Vagina (tissue), 2 donors: ENCODE measurements at regions not wholly inside any gene's neighbourhood (a gene's known extent, or its start where the extent isn't known, plus 50 kb on each side); places are given as distances from the start of the nearest gene placed in this dataset.

ENCODE experiments used
- DNase-seq, 2 donors: peaks; one replicate each; pipeline ENCODE4 v3.0.0-alpha.2; 2017; ENCODE audit errors: extremely low spot score in 2 of 2
- H3K27ac ChIP-seq: fragments of 200-600 bp; sonication (generic); one replicate; pipeline ENCODE4 v1.5.1; 2019
- H3K27me3 ChIP-seq: fragments of 200-600 bp; sonication (generic); one replicate; pipeline ENCODE4 v1.5.1; 2019
- H3K36me3 ChIP-seq, 2 donors: fragments of 200-600 bp; sonication (generic); one replicate each; pipeline ENCODE4 v1.5.1; 2017 to 2019
- H3K4me1 ChIP-seq: fragments of 200-600 bp; sonication (generic); one replicate; pipeline ENCODE4 v1.5.1; 2019
- H3K4me3 ChIP-seq, 2 donors: fragments of 200-600 bp; sonication (generic); 1 replicate in 1 of 2; 2 replicates in 1 of 2; pipeline ENCODE4 v1.5.1; 2016 to 2019
- H3K9me3 ChIP-seq: fragments of 200-600 bp; sonication (generic); one replicate; pipeline ENCODE4 v1.5.1; 2019
- CTCF ChIP-seq, 3 experiments: fragments of 450-650 bp in 2 of 3; fragments of 200-600 bp in 1 of 3; sonication (generic) in 1 of 3; IDR thresholded peaks; one replicate each; pipeline ENCODE4 v1.5.1; 2017 to 2019; ENCODE audit warnings: antibody characterized with exemption in 3 of 3, mild to moderate bottlenecking in 2 of 3, moderate library complexity in 2 of 3
- POLR2A ChIP-seq, 2 donors: fragments of 450-650 bp; IDR thresholded peaks; one replicate each; pipeline ENCODE4 v1.6.1; 2017; ENCODE audit warnings: antibody characterized with exemption in 2 of 2, mild to moderate bottlenecking in 2 of 2, moderate library complexity in 2 of 2
- POLR2AphosphoS5 ChIP-seq, 2 donors: sonication (generic); formaldehyde crosslinking; IDR thresholded peaks; one replicate each; pipeline ENCODE4 v1.9.0; 2017; ENCODE audit warnings: antibody characterized with exemption in 2 of 2, mild to moderate bottlenecking in 2 of 2, low read depth in 1 of 2; ENCODE audit not compliant: insufficient read depth in 1 of 2
- intact Hi-C: fragments of 100-400 bp; cut with DNase I; formaldehyde crosslinking; loops from one replicate; pipeline ENCODE4 v1.15.1; 2023

GRCh38 chr12:17203497-17203896, 597.5 kb upstream of the LMO3 start:
- no peak overlapping the region for H3K4me3 ChIP-seq
- H3K27me3 ChIP-seq, result no peaks in the 10 kb centered on the region
- DNase-seq, result no peak
- no peaks in the 10 kb centered on the region for H3K4me1 ChIP-seq
- H3K9me3 ChIP-seq, result no peaks in the 10 kb centered on the region
- TF ChIP-seq CTCF (IDR thresholded peaks at IDR 0.05) (no peak), POLR2AphosphoS5 (IDR thresholded peaks at IDR 0.05; ENCODE audit: insufficient read depth in 1 of 2, low read depth in 1 of 2) (no peak), POLR2A (IDR thresholded peaks at IDR 0.05) (no peak)
- no peaks in the 10 kb centered on the region for H3K36me3 ChIP-seq
- no peak overlapping the region for H3K27ac ChIP-seq
- intact Hi-C loops, result no loop called here

- Histone ChIP-seq H3K27ac (no peak overlapping the region), H3K27me3 (no peaks in the 10 kb centered on the region), H3K36me3 (no peaks in the 10 kb centered on the region), H3K4me1 (no peaks in the 10 kb centered on the region), H3K9me3 (no peaks in the 10 kb centered on the region), H3K4me3 (no peak overlapping the region)
- no peak for DNase-seq
- intact Hi-C loops, result no loop called here
- no peak for TF ChIP-seq CTCF (IDR thresholded peaks at IDR 0.05)
- TF ChIP-seq POLR2AphosphoS5 (IDR thresholded peaks at IDR 0.05; ENCODE audit: insufficient read depth in 1 of 2, low read depth in 1 of 2), result no peak
- TF ChIP-seq POLR2A (IDR thresholded peaks at IDR 0.05), result no peak
Observed at GRCh38 chr12:17197971-17198370, 592.0 kb upstream of the LMO3 start.

- no peaks in the 10 kb centered on the region for H3K9me3 ChIP-seq
- TF ChIP-seq POLR2AphosphoS5 (IDR thresholded peaks at IDR 0.05; ENCODE audit: insufficient read depth in 1 of 2, low read depth in 1 of 2) (no peak), POLR2A (IDR thresholded peaks at IDR 0.05) (no peak), CTCF (IDR thresholded peaks at IDR 0.05) (no peak)
- no peaks in the 10 kb centered on the region for H3K27me3 ChIP-seq
- no peak overlapping the region for H3K27ac ChIP-seq
- no peaks in the 10 kb centered on the region for H3K4me1 ChIP-seq
- H3K4me3 ChIP-seq, result no peak overlapping the region
- intact Hi-C loops, result no loop called here
- H3K36me3 ChIP-seq, result no peaks in the 10 kb centered on the region
- DNase-seq, result no peak
Observed at GRCh38 chr12:17192721-17193120, 586.8 kb upstream of the LMO3 start.

DNA sequence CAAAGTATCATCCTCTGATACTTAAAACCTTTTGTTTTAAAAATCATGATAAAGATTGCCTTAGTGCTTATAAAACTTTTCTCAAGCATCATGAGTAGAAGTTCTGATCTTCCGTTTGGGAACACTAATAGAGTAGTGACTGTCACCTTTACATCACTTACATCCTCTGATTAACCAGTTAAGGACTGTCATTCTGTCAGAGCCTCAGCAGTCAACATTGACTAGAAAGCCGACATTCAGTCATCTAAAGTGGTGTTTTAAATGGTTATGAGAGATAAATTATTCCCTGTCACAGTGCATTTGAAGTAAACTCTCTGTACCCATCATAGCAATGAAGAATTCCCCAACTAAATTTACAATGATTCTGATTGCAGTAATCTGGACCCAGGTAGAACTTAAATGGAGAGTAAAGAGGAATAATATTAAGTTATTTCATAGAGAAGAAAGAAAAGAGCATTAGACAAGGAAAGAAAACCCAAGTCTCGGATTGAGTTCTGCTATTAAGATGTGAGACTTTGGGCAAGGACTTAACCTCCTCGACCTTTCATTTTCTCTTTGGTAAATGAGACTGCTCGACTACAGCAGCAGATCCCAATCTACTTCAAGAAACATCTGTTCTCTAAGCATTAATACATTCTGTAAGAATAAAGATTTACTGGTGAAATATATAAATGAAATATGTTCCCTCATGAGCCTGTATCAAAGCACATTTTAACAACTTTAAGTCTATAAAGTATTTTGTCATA, 563.9 kb upstream of the LMO3 start:
- Histone ChIP-seq H3K27ac (no peak overlapping the region), H3K4me3 (no peak overlapping the region), H3K9me3 (no peaks in the 10 kb centered on the region), H3K36me3 (no peaks in the 10 kb centered on the region), H3K27me3 (no peaks in the 10 kb centered on the region), H3K4me1 (no peaks in the 10 kb centered on the region)
- intact Hi-C loops, result no loop called here
- DNase-seq, result no peak
- TF ChIP-seq POLR2A (IDR thresholded peaks at IDR 0.05) (no peak), CTCF (IDR thresholded peaks at IDR 0.05) (no peak), POLR2AphosphoS5 (IDR thresholded peaks at IDR 0.05; ENCODE audit: insufficient read depth in 1 of 2, low read depth in 1 of 2) (no peak)

DNA sequence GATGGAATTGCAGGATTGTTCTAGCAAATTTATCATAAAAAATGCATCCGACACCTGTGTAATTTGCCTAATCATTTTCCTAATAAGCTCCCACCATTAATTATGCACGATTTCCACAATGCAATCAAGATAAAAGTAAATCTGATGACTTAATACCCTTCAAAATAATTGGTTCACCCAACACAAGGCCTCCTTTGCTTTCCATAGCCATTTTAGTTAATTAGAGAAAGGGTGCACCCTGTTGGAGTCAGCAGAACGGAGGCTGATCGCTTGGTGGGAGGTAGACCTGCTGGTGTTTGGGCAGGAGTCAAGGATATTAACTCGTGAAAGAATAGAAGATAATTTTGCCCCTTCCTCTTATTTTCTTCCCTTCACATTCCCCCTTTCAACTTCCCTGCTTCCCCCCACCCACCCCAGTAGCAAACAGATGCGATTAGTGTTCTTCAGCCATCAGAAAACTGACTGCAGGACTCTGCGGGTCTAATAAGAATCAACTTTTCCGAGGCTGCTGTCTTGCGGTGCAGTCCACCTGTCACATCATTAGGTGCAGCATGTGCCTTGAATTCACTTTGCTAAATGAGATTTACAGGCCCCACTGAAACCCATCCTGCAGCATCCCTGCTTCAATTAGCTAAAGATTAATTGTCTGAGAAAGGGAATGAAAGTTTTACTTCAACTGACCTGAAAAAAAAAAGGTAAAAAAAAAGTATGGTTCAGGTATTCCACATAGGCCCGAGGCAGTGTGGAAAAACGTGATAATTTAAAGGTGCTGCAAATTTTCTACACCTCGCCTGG, 553.7 kb upstream of the LMO3 start:
- Histone ChIP-seq H3K27me3 (no peaks in the 10 kb centered on the region), H3K4me3 (no peak overlapping the region), H3K4me1 (no peaks in the 10 kb centered on the region), H3K9me3 (no peaks in the 10 kb centered on the region), H3K36me3 (no peaks in the 10 kb centered on the region), H3K27ac (no peak overlapping the region)
- intact Hi-C loops, result no loop called here
- TF ChIP-seq CTCF (IDR thresholded peaks at IDR 0.05) (no peak), POLR2AphosphoS5 (IDR thresholded peaks at IDR 0.05; ENCODE audit: insufficient read depth in 1 of 2, low read depth in 1 of 2) (no peak), POLR2A (IDR thresholded peaks at IDR 0.05) (no peak)
- DNase-seq, result no peak
